Neural cell (in vitro differentiated cells): ENCODE measurements at regions not wholly inside any gene's neighbourhood (a gene's known extent, or its start where the extent isn't known, plus 50 kb on each side); places are given as distances from the start of the nearest gene placed in this dataset.

Source experiments
- H2AFZ ChIP-seq: fragments of 200-600, 300-800 bp; sonication (generic), shearing (Covaris generic); 2 replicates; pipeline ENCODE4 v1.6.0; 2014; ENCODE audit warnings: low read depth, mild to moderate bottlenecking, antibody characterized with exemption, low read length, moderate library complexity
- H3F3A ChIP-seq: fragments of 200-600 bp; shearing (Covaris generic); 2 replicates; pipeline ENCODE4 v1.6.1; 2016; ENCODE audit warnings: mild to moderate bottlenecking, moderate library complexity, mixed read lengths, antibody characterized with exemption, low read length; ENCODE audit not compliant: insufficient read depth, poor library complexity, severe bottlenecking
- H3K27ac ChIP-seq: fragments of 200-600, 300-800 bp; sonication (generic), shearing (Covaris generic); 2 replicates; pipeline ENCODE4 v1.5.1; 2014; ENCODE audit warnings: mild to moderate bottlenecking, low read length, moderate library complexity
- H3K27me3 ChIP-seq: fragments of 300-800, 200-600 bp; sonication (generic), shearing (Covaris generic); 2 replicates; pipeline ENCODE4 v1.6.0; 2014; ENCODE audit warnings: mild to moderate bottlenecking, low read depth, low read length, moderate library complexity; ENCODE audit not compliant: insufficient read depth
- H3K36me3 ChIP-seq: fragments of 300-800, 200-600 bp; sonication (generic), shearing (Covaris generic); 2 replicates; pipeline ENCODE4 v1.5.1; 2014; ENCODE audit warnings: mild to moderate bottlenecking, antibody characterized with exemption, low read length, moderate library complexity; ENCODE audit not compliant: insufficient read depth
- H3K4me2 ChIP-seq: fragments of 300-800, 200-600 bp; sonication (generic), shearing (Covaris generic); 2 replicates; pipeline ENCODE4 v1.6.0; 2014; ENCODE audit warnings: mild to moderate bottlenecking, low read length
- H3K4me3 ChIP-seq: fragments of 300-800, 200-600 bp; sonication (generic), shearing (Covaris generic); 2 replicates; pipeline ENCODE4 v1.5.1; 2014; ENCODE audit warnings: mild to moderate bottlenecking, low read length, moderate library complexity
- H3K79me2 ChIP-seq: fragments of 200-600 bp; shearing (Covaris generic); replicated peaks from 2 replicates; pipeline ENCODE4 v1.6.0; 2014; ENCODE audit warnings: mild to moderate bottlenecking, low read length, moderate library complexity; ENCODE audit not compliant: insufficient read depth
- H3K9ac ChIP-seq: fragments of 300-800, 200-600 bp; sonication (generic), shearing (Covaris generic); 2 replicates; pipeline ENCODE4 v1.6.1; 2016; ENCODE audit warnings: mild to moderate bottlenecking, low read length, mixed read lengths
- H3K9me2 ChIP-seq: fragments of 200-600 bp; shearing (Covaris generic); 2 replicates; pipeline ENCODE4 v1.6.1; 2016; ENCODE audit warnings: mild to moderate bottlenecking, low read length, mixed read lengths; ENCODE audit not compliant: insufficient read depth
- H3K9me3 ChIP-seq: fragments of 200-600, 300-800 bp; sonication (generic), shearing (Covaris generic); 2 replicates; pipeline ENCODE4 v1.6.1; 2016; ENCODE audit warnings: mild to moderate bottlenecking, mixed run types, low read length, moderate library complexity, mixed read lengths
- H4K20me1 ChIP-seq: fragments of 200-600 bp; shearing (Covaris generic); 2 replicates; pipeline ENCODE4 v1.6.1; 2016; ENCODE audit warnings: mild to moderate bottlenecking, mixed run types; ENCODE audit not compliant: insufficient read depth
- CTCF ChIP-seq: fragments of 450-650 bp; IDR thresholded peaks from 2 replicates; pipeline ENCODE4 v1.5.1; 2014; ENCODE audit warnings: antibody characterized with exemption, mild to moderate bottlenecking, moderate library complexity; ENCODE audit not compliant: poor library complexity, severe bottlenecking
- EP300 ChIP-seq: fragments of 450-650 bp; conservative IDR thresholded peaks from 2 replicates; pipeline ENCODE4 v1.6.1; 2014; ENCODE audit warnings: antibody characterized with exemption, mild to moderate bottlenecking, moderate library complexity; ENCODE audit not compliant: poor library complexity, severe bottlenecking
- EZH2 ChIP-seq: fragments of 200-600, 300-800 bp; shearing (Covaris generic), sonication (generic); IDR thresholded peaks from 2 replicates; pipeline ENCODE4 v1.6.1; 2014; ENCODE audit warnings: antibody characterized with exemption, low read length, borderline replicate concordance, mild to moderate bottlenecking; ENCODE audit not compliant: insufficient read depth, poor library complexity, severe bottlenecking
- MXI1 ChIP-seq: fragments of 450-650 bp; conservative IDR thresholded peaks from 2 replicates; pipeline ENCODE4 v1.6.1; 2014; ENCODE audit warnings: antibody characterized with exemption, mild to moderate bottlenecking; ENCODE audit not compliant: poor library complexity, severe bottlenecking
- POLR2AphosphoS5 ChIP-seq: IDR thresholded peaks from 2 replicates; pipeline ENCODE4 v1.6.1; 2012
- RAD21 ChIP-seq: fragments of 450-650 bp; conservative IDR thresholded peaks from 2 replicates; pipeline ENCODE4 v1.6.1; 2014; ENCODE audit warnings: antibody characterized with exemption, mild to moderate bottlenecking, moderate library complexity
- SMC3 ChIP-seq: fragments of 450-650 bp; conservative IDR thresholded peaks from 2 replicates; pipeline ENCODE4 v1.6.1; 2014; ENCODE audit warnings: antibody characterized with exemption, mild to moderate bottlenecking, moderate library complexity; ENCODE audit not compliant: poor library complexity
- TAF1 ChIP-seq: IDR thresholded peaks from 2 replicates; pipeline ENCODE4 v1.6.1; 2012; ENCODE audit warnings: low read depth
- TF ChIP-seq, protein P1 (sequence below): IDR thresholded peaks from 2 replicates; pipeline ENCODE4 v1.6.1; 2012; ENCODE audit warnings: borderline replicate concordance

DNA sequence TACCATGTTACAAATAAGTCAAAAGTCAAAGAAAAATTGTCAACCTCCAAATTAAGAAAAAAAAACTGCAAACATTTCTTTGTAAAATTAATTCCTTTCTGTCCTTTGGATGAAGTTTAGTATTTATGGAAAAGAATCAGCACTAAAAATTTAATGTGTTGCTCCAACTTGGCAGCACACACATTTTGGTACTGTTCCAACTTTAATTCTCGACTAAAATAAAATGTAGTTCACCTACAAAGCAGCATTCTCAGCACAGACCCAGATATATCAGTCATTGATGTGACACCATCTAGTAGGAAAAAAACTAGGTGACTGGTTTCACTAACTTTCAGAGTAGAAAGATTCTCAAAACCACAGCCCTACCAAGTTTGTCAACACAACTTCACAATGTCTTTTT, 131.7 kb upstream of the ROBO2 start:
- H2AFZ ChIP-seq = no peak overlapping the region
- TF ChIP-seq EZH2 = no peak
- TF ChIP-seq, protein P1, sequence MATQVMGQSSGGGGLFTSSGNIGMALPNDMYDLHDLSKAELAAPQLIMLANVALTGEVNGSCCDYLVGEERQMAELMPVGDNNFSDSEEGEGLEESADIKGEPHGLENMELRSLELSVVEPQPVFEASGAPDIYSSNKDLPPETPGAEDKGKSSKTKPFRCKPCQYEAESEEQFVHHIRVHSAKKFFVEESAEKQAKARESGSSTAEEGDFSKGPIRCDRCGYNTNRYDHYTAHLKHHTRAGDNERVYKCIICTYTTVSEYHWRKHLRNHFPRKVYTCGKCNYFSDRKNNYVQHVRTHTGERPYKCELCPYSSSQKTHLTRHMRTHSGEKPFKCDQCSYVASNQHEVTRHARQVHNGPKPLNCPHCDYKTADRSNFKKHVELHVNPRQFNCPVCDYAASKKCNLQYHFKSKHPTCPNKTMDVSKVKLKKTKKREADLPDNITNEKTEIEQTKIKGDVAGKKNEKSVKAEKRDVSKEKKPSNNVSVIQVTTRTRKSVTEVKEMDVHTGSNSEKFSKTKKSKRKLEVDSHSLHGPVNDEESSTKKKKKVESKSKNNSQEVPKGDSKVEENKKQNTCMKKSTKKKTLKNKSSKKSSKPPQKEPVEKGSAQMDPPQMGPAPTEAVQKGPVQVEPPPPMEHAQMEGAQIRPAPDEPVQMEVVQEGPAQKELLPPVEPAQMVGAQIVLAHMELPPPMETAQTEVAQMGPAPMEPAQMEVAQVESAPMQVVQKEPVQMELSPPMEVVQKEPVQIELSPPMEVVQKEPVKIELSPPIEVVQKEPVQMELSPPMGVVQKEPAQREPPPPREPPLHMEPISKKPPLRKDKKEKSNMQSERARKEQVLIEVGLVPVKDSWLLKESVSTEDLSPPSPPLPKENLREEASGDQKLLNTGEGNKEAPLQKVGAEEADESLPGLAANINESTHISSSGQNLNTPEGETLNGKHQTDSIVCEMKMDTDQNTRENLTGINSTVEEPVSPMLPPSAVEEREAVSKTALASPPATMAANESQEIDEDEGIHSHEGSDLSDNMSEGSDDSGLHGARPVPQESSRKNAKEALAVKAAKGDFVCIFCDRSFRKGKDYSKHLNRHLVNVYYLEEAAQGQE = no peak
- TF ChIP-seq CTCF = no peak
- no peak for TF ChIP-seq MXI1
- no peak for TF ChIP-seq EP300
- no peak for TF ChIP-seq SMC3
- no peak for TF ChIP-seq RAD21
- TF ChIP-seq TAF1 = no peak
- no peak for TF ChIP-seq POLR2AphosphoS5
- H3K4me3 ChIP-seq = no peak overlapping the region

DNA sequence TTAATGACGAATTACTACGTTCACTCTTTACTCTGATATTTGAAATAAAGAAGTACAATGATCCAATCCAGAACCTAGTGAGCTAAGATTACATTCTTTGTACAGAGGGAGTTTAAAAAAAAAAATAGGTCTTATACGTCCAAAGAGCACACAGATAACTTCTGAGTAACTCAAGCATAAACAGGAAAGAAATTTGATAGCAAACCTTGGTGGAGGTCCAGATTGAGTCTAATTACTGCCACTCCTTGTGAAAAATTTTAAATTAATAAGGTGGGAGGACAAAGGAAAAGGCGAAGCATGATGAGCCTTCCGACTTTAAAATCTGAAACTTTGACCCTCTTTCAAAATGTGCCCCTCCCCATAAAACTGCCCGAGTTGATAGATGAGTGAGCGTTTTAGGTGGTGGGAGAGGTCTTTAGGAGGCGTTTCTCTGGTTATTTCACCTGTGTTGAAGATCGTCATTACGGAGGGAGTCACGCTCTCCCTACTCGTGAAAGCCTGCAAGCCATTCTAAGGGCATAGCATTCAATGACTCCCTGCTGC, 127.0 kb upstream of the ROBO2 start:
- H3K36me3 ChIP-seq = no peaks in the 10 kb centered on the region
- no peak overlapping the region for H3K4me3 ChIP-seq
- H3K4me2 ChIP-seq = no peak overlapping the region
- H3K9ac ChIP-seq = no peak overlapping the region
- no peaks in the 10 kb centered on the region for H4K20me1 ChIP-seq
- H3K79me2 ChIP-seq = no peaks in the 10 kb centered on the region
- H2AFZ ChIP-seq = no peak overlapping the region
- no peak overlapping the region for H3K27ac ChIP-seq
- no peak for TF ChIP-seq RAD21
- no peak for TF ChIP-seq CTCF
- no peak for TF ChIP-seq SMC3
- TF ChIP-seq POLR2AphosphoS5 = no peak
- no peak for TF ChIP-seq EZH2
- TF ChIP-seq, protein P1 = no peak
- TF ChIP-seq TAF1 = no peak
- TF ChIP-seq MXI1 = no peak
- no peak for TF ChIP-seq EP300
- H3K9me2 ChIP-seq = no peaks in the 10 kb centered on the region
- no peaks in the 10 kb centered on the region for H3K27me3 ChIP-seq
- H3K9me3 ChIP-seq = no peaks in the 10 kb centered on the region
- H3F3A ChIP-seq = no peaks in the 10 kb centered on the region

More for the DNA sequence above, 131.7 kb upstream of the ROBO2 start:
- Histone ChIP-seq H3K9me3 (no peaks in the 10 kb centered on the region), H3K36me3 (no peaks in the 10 kb centered on the region), H3K79me2 (no peaks in the 10 kb centered on the region), H3K9me2 (no peaks in the 10 kb centered on the region), H3K9ac (no peak overlapping the region), H4K20me1 (no peaks in the 10 kb centered on the region), H3K4me2 (no peak overlapping the region), H3K27ac (no peak overlapping the region), H3F3A (no peaks in the 10 kb centered on the region), H3K27me3 (no peaks in the 10 kb centered on the region)
